Stomach (tissue), 8 donors: ENCODE measurements at regions not wholly inside any gene's neighbourhood (a gene's known extent, or its start where the extent isn't known, plus 50 kb on each side); places are given as distances from the start of the nearest gene placed in this dataset.

Experiments used
- DNase-seq, 2 donors: peaks; one replicate each; pipeline versions ENCODE4 v3.0.0 to v3.0.0-alpha.2; 2013 to 2019
- H3K27ac ChIP-seq, 5 donors: fragments of 200-600 bp in 4 of 5; sonication (generic) in 4 of 5; one replicate each; pipeline ENCODE4 v1.5.1; 2013 to 2019; ENCODE audit warnings: mild to moderate bottlenecking in 1 of 5, moderate library complexity in 1 of 5
- H3K27me3 ChIP-seq, 3 donors: fragments of 200-600 bp; sonication (generic); one replicate each; pipeline ENCODE4 v1.5.1; 2017 to 2019; ENCODE audit warnings: mixed run types in 1 of 3
- H3K36me3 ChIP-seq, 4 donors: fragments of 200-600 bp; sonication (generic); 1 replicate in 3 of 4; 2 replicates in 1 of 4; pipeline ENCODE4 v1.5.1; 2016 to 2019
- H3K4me1 ChIP-seq, 4 donors: fragments of 200-600 bp; sonication (generic); one replicate each; pipeline ENCODE4 v1.5.1; 2016 to 2019
- H3K4me3 ChIP-seq, 4 donors: fragments of 200-600 bp; sonication (generic) in 3 of 4; one replicate each; pipeline ENCODE4 v1.5.1; 2016 to 2019; ENCODE audit warnings: mild to moderate bottlenecking in 1 of 4
- H3K9me3 ChIP-seq, 4 donors: fragments of 200-600 bp; sonication (generic); one replicate each; pipeline ENCODE4 v1.5.1; 2016 to 2019
- CTCF ChIP-seq, 7 experiments: fragments of 450-650 bp in 4 of 7; fragments of 200-600 bp in 3 of 7; sonication (generic) in 3 of 7; IDR thresholded peaks; one replicate each; pipeline ENCODE4 v1.5.1; 2016 to 2019; ENCODE audit warnings: antibody characterized with exemption in 7 of 7, control low read depth in 2 of 7, mild to moderate bottlenecking in 1 of 7
- EP300 ChIP-seq: sonication (generic); formaldehyde crosslinking; IDR thresholded peaks from one replicate; pipeline ENCODE4 v1.6.1; 2017; ENCODE audit warnings: antibody characterized with exemption
- POLR2A ChIP-seq, 4 donors: fragments of 450-650 bp; IDR thresholded peaks; one replicate each; pipeline ENCODE4 v1.6.1; 2016; ENCODE audit warnings: antibody characterized with exemption in 4 of 4, control low read depth in 2 of 4, mild to moderate bottlenecking in 1 of 4, moderate library complexity in 1 of 4
- POLR2AphosphoS5 ChIP-seq, 3 donors: sonication (generic); formaldehyde crosslinking; IDR thresholded peaks; one replicate each; pipeline ENCODE4 v1.6.1; 2016; ENCODE audit warnings: antibody characterized with exemption in 3 of 3
- WGBS, 5 donors: extraction: QIAGEN DNeasy Blood & Tissue Kit in 3 of 5; methylation state at CpG; one replicate each; pipeline versions ENCODE4 v1.1.5 to v1.1.7; 2013 to 2018; 5-methylcytosine and 5-hydroxymethylcytosine counted together
- intact Hi-C: fragments of 100-400 bp; cut with DNase I; formaldehyde crosslinking; loops from one replicate; pipeline ENCODE4 v1.15.1; 2023; ENCODE audit warnings: low total_unique reads
- donor health status: healthy with polysubstance abuse.
- donor health status: Bipolar disorder and iron deficiency.
- donor health status: healthy.

DNA sequence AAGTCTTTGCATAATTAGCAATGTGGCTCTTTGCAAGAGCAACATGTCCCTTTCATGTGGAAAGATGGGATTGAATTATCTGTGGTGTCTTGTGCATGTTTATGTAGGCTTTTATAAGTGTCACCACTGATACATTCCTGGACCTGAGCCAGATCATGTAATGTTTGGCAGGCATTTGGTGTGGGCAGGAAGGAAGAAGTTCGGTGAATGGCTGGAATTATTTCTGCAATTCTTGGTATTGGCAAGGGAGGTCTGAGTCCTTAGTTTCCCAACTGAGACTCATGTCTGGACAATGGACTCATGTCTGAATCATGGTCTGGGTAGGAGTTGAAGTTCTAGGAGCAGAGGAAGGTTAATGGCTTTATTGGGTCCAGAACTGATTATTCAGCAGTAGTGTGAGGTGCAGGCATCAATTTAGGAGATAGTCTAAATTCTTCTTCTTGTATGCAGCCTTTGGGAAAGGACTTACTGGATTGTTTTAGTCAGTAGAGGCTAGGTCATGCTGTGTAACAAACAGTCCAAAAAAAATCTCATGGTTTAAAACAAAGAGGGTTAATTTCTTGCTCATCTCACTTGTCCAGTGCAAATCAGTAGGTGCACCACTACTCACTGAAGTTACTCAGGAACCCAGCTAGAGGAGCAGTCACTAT is 186.5 kb upstream of the LHX5 start:
- WGBS, 5 donors: 25 to 70% (median 52%) methylated on average over 1 of the region's 1 CpG
- no peak for TF ChIP-seq CTCF (IDR thresholded peaks at IDR 0.05)
- TF ChIP-seq POLR2A (IDR thresholded peaks at IDR 0.05): no peak
- no peak for TF ChIP-seq POLR2AphosphoS5 (IDR thresholded peaks at IDR 0.05)
- no peak for TF ChIP-seq EP300
- intact Hi-C loops: no loop called here
- Histone ChIP-seq H3K4me1 (no peaks in the 10 kb centered on the region), H3K27me3 (peaks cover 0 to 20% (median 0%) of the 10 kb centered on the region in 3 donors), H3K27ac (no peak overlapping the region), H3K36me3 (no peaks in the 10 kb centered on the region), H3K9me3 (peaks cover 0 to 42% (median 36%) of the 10 kb centered on the region in 4 donors), H3K4me3 (no peak overlapping the region)
- no peak for DNase-seq

- 58 to 75% (median 72%) methylated on average over 4 of the region's 4 CpGs for WGBS, 5 donors
- Histone ChIP-seq H3K4me3 (no peak overlapping the region), H3K9me3 (peaks cover 0 to 42% (median 36%) of the 10 kb centered on the region in 4 donors), H3K4me1 (no peaks in the 10 kb centered on the region), H3K27me3 (peaks cover 0 to 18% (median 0%) of the 10 kb centered on the region in 3 donors), H3K27ac (no peak overlapping the region), H3K36me3 (no peaks in the 10 kb centered on the region)
- no peak for DNase-seq
- intact Hi-C loops: no loop called here
- TF ChIP-seq POLR2A (IDR thresholded peaks at IDR 0.05) (no peak), CTCF (IDR thresholded peaks at IDR 0.05) (no peak), EP300 (no peak), POLR2AphosphoS5 (IDR thresholded peaks at IDR 0.05) (no peak)
Measured at GRCh38 chr12:113655919-113656318, 184.2 kb upstream of the LHX5 start.

DNA sequence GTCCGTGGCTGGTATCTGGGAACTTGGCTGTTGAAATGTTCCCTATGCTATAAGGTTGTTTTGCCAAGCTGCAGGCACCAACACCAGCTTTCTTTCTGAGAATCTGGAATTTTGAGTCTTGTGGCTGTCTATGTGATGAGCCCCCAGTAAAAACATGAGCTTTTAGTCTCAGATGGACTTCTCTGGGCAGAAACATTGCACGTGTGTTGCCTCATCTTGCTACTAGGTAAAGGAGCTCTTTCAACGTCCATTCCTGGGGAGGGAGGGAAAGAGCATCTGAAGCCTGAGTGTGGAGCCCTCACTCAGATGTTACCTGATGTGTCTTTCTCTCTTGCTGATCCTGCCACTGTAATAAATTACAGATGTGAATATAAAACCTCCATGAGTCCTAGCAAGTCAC is 183.8 kb upstream of the LHX5 start:
- WGBS, 5 donors: 76 to 93% (median 86%) methylated on average over 3 of the region's 3 CpGs

GRCh38 chr12:113651662-113652061 is 180.0 kb upstream of the LHX5 start:
- peaks cover 0 to 33% (median 30%) of the 10 kb centered on the region in 4 donors for H3K9me3 ChIP-seq
- no peak overlapping the region for H3K4me3 ChIP-seq
- 70 to 78% (median 77%) methylated on average over 3 of the region's 3 CpGs for WGBS, 5 donors
- TF ChIP-seq POLR2AphosphoS5 (IDR thresholded peaks at IDR 0.05) (no peak), CTCF (IDR thresholded peaks at IDR 0.05) (no peak), EP300 (no peak), POLR2A (IDR thresholded peaks at IDR 0.05) (no peak)
- H3K27me3 ChIP-seq: peaks cover 0 to 52% (median 9%) of the 10 kb centered on the region in 3 donors
- DNase-seq: no peak
- H3K36me3 ChIP-seq: no peaks in the 10 kb centered on the region
- H3K27ac ChIP-seq: no peak overlapping the region
- intact Hi-C loops: no loop called here
- H3K4me1 ChIP-seq: no peaks in the 10 kb centered on the region

More for the DNA sequence above, 183.8 kb upstream of the LHX5 start:
- intact Hi-C loops: no loop called here
- no peak overlapping the region for H3K27ac ChIP-seq
- peaks cover 0 to 42% (median 36%) of the 10 kb centered on the region in 4 donors for H3K9me3 ChIP-seq
- TF ChIP-seq CTCF (IDR thresholded peaks at IDR 0.05): no peak
- no peak for TF ChIP-seq POLR2A (IDR thresholded peaks at IDR 0.05)
- no peak for TF ChIP-seq EP300
- no peaks in the 10 kb centered on the region for H3K4me1 ChIP-seq
- no peaks in the 10 kb centered on the region for H3K36me3 ChIP-seq
- DNase-seq: no peak
- H3K27me3 ChIP-seq: peaks cover 0 to 22% (median 0%) of the 10 kb centered on the region in 3 donors
- H3K4me3 ChIP-seq: no peak overlapping the region
